ENCODE measurements at regions not wholly inside any gene's neighbourhood (a gene's known extent, or its start where the extent isn't known, plus 50 kb on each side); places are given as distances from the start of the nearest gene placed in this dataset.

- TF ChIP-seq, protein P1, sequence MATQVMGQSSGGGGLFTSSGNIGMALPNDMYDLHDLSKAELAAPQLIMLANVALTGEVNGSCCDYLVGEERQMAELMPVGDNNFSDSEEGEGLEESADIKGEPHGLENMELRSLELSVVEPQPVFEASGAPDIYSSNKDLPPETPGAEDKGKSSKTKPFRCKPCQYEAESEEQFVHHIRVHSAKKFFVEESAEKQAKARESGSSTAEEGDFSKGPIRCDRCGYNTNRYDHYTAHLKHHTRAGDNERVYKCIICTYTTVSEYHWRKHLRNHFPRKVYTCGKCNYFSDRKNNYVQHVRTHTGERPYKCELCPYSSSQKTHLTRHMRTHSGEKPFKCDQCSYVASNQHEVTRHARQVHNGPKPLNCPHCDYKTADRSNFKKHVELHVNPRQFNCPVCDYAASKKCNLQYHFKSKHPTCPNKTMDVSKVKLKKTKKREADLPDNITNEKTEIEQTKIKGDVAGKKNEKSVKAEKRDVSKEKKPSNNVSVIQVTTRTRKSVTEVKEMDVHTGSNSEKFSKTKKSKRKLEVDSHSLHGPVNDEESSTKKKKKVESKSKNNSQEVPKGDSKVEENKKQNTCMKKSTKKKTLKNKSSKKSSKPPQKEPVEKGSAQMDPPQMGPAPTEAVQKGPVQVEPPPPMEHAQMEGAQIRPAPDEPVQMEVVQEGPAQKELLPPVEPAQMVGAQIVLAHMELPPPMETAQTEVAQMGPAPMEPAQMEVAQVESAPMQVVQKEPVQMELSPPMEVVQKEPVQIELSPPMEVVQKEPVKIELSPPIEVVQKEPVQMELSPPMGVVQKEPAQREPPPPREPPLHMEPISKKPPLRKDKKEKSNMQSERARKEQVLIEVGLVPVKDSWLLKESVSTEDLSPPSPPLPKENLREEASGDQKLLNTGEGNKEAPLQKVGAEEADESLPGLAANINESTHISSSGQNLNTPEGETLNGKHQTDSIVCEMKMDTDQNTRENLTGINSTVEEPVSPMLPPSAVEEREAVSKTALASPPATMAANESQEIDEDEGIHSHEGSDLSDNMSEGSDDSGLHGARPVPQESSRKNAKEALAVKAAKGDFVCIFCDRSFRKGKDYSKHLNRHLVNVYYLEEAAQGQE (IDR thresholded peaks at IDR 0.05; ENCODE audit: unreplicated experiment) = no peak
- TF ChIP-seq ETS1 (IDR thresholded peaks at IDR 0.05) (no peak), EZH2 (IDR thresholded peaks at IDR 0.05; ENCODE audit: low read depth, unreplicated experiment) (no peak), NANOG (IDR thresholded peaks at IDR 0.05; ENCODE audit: borderline replicate concordance) (no peak), JUNB (IDR thresholded peaks at IDR 0.05; ENCODE audit: unreplicated experiment) (no peak), CTCF (conservative IDR thresholded peaks at IDR 0.05; ENCODE audit: low read depth in 2 of 2) (no peak), ZNF331 (CRISPR knock-in tag; IDR thresholded peaks at IDR 0.05; ENCODE audit: low read depth) (no peak), ZNF114 (CRISPR knock-in tag; IDR thresholded peaks at IDR 0.05) (no peak), EZH2phosphoT487 (IDR thresholded peaks at IDR 0.05; ENCODE audit: unreplicated experiment) (no peak)
Measured at GRCh38 chr10:6716516-6716915, 136.4 kb upstream of the PRKCQ start (continued).

GRCh38 chr10:6713716-6714115 lies 133.6 kb upstream of the PRKCQ start:
- ATAC-seq = peak; percentile 76
- peak; percentile 45 for DNase-seq (ENCODE audit: low spot score)

More at GRCh38 chr10:6713716-6714115, 133.6 kb upstream of the PRKCQ start:
- no peak overlapping the region for H3K4me2 ChIP-seq
- H3K4me1 ChIP-seq (ENCODE audit: insufficient read depth) = peaks cover 20% of the 10 kb centered on the region
- H3K4me3 Mint-ChIP-seq = no peak overlapping the region
- H3K9me3 Mint-ChIP-seq = no peaks in the 10 kb centered on the region
- H3F3A ChIP-seq (replicated peaks; ENCODE audit: low read depth) = peaks cover 4% of the 10 kb centered on the region; the same call in 1 of the 2 replicates
- no peaks in the 10 kb centered on the region for H3K27me3 ChIP-seq (ENCODE audit: insufficient read depth)
- no peak overlapping the region for H2AFZ ChIP-seq
- TF ChIP-seq JUNB (IDR thresholded peaks at IDR 0.05; ENCODE audit: unreplicated experiment) = no peak
- TF ChIP-seq, protein P1 (IDR thresholded peaks at IDR 0.05; ENCODE audit: unreplicated experiment) = peak; percentile 80
- peaks cover 6% of the 10 kb centered on the region for H3K27me3 Mint-ChIP-seq (ENCODE audit: insufficient read depth, low read depth, poor library complexity)
- no peak overlapping the region for H3K4me3 ChIP-seq
- H4K20me1 ChIP-seq (replicated peaks; ENCODE audit: insufficient read depth) = no peaks in the 10 kb centered on the region
- H3K27ac ChIP-seq (ENCODE audit: low read depth) = no peak overlapping the region
- H3K79me2 ChIP-seq (replicated peaks; ENCODE audit: insufficient read depth) = no peaks in the 10 kb centered on the region
- H3K36me3 Mint-ChIP-seq (ENCODE audit: low read depth) = no peaks in the 10 kb centered on the region
- no peaks in the 10 kb centered on the region; the same call in 1 of the 2 replicates for H3K9me2 ChIP-seq (ENCODE audit: insufficient read depth)
- no peaks in the 10 kb centered on the region for H3K36me3 ChIP-seq (ENCODE audit: insufficient read depth)
- H3K27ac Mint-ChIP-seq = no peak overlapping the region
- H3K4me1 Mint-ChIP-seq = peaks cover 12% of the 10 kb centered on the region
